ENCODE measurements at regions not wholly inside any gene's neighbourhood (a gene's known extent, or its start where the extent isn't known, plus 50 kb on each side); places are given as distances from the start of the nearest gene placed in this dataset.
"Not testable (repeated sequence)": the region's sequence is repeated elsewhere in the genome, so short reads cannot be mapped to it uniquely, and the experiment has no call there.

DNA sequence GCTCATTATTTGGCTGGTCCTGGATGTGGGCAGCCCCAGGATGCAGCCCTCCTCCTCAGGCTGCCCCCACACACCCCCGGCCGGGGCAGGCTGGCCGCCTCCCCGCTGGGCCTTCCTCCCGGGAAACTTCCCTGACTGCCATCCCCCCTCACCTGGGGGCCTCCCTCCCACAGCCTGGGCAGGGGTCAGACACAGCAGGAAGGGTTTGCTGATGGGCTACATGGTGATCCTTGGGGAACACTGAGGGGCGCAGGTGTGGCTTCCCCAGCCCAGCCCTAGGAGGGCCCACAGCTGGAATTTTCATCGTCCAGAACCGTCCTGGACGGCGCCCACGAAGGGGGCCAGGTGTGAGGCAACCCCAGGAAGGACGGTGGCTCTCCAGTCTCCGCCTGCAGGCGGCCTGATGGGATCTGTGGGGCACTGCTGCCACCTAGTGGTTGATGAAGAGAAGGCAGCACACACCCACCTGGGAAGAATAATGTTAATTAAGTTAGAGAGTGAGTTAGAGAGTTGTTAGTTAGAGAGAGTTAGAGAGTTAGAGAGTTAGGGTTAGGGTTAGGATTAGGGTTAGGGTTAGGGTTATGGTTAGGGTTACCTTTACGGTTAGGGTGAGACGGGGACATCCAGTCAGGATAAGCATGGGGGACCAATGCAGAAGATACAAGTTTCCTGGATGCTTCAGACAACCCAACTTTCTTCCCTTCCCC, 75.9 kb upstream of the PRR5 start:
- Histone ChIP-seq H3K4me1 (ENCODE audit: control insufficient read depth, insufficient read depth, low read length) (no peaks in the 10 kb centered on the region), H3K9ac (ENCODE audit: low read length) (no peak overlapping the region), H3K4me3 (ENCODE audit: low read length) (no peak overlapping the region), H3K27me3 (ENCODE audit: control insufficient read depth, insufficient read depth, low read length) (no peaks in the 10 kb centered on the region), H3K36me3 (ENCODE audit: control insufficient read depth, insufficient read depth, low read length) (no peaks in the 10 kb centered on the region), H3K9me3 (ENCODE audit: control insufficient read depth, low read length) (no peaks in the 10 kb centered on the region)

DNA sequence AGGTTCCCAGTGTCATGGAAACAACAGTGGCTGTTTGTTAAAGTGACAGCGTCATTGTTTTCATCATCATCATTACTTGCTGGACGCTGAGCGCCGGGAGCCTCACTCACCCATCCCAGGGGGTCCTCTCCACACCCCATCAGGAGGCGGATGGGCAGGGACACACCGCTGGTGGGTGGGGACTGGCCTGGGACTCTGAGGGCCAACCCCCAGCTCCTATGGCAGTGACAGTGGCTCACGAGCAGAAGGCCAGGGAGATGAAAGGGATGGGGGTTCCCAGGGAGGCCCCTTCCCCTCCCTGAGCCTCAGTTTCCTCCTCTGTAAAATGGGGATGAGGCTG, 76.6 kb upstream of the PRR5 start:
- no peaks in the 10 kb centered on the region for H3K36me3 ChIP-seq (ENCODE audit: control insufficient read depth, insufficient read depth, low read length)
- H3K9ac ChIP-seq (ENCODE audit: low read length): no peak overlapping the region
- peaks cover 5% of the 10 kb centered on the region for H3K27me3 ChIP-seq (ENCODE audit: control insufficient read depth, insufficient read depth, low read length)
- no peaks in the 10 kb centered on the region for H3K9me3 ChIP-seq (ENCODE audit: control insufficient read depth, low read length)
- no peak overlapping the region for H3K4me3 ChIP-seq (ENCODE audit: low read length)
- peaks cover 4% of the 10 kb centered on the region for H3K4me1 ChIP-seq (ENCODE audit: control insufficient read depth, insufficient read depth, low read length)

DNA sequence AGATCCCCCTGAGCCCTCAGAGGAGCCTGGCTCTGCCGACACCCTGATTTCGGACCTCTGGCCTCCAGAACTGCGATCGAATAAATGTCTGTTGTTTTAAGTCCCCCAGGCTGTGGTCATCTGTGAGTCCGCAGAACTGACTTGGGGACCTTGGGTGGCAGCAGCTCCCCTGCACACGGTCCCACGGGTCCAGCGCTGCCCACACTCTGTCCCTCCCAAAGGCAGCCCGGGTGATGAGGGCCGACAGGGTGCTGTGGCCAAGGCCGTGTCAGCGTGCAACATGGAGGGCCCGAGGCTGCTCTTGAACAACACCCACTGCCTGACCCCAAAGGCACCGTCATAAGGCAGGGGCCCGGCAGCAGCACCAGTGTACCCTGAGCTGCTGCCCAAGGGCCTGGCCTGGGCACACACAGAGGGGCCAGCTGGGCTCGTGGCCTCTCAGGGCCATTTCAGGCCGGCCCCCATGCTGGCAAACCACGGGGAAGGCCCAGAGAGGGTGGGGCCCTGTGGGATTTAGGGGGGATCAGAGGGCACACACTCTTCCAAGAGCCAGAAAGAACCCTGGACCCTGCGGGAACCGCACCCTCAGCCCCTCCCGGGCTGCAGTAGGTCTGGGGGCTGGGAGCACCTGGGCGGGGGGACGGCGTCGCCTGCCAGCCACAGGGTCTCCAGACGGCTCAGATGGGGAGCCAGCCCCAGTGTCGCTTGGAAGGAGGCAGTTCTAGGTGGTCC, 77.1 kb upstream of the PRR5 start:
- peaks cover 10% of the 10 kb centered on the region for H3K27me3 ChIP-seq (ENCODE audit: control insufficient read depth, insufficient read depth, low read length)

DNA sequence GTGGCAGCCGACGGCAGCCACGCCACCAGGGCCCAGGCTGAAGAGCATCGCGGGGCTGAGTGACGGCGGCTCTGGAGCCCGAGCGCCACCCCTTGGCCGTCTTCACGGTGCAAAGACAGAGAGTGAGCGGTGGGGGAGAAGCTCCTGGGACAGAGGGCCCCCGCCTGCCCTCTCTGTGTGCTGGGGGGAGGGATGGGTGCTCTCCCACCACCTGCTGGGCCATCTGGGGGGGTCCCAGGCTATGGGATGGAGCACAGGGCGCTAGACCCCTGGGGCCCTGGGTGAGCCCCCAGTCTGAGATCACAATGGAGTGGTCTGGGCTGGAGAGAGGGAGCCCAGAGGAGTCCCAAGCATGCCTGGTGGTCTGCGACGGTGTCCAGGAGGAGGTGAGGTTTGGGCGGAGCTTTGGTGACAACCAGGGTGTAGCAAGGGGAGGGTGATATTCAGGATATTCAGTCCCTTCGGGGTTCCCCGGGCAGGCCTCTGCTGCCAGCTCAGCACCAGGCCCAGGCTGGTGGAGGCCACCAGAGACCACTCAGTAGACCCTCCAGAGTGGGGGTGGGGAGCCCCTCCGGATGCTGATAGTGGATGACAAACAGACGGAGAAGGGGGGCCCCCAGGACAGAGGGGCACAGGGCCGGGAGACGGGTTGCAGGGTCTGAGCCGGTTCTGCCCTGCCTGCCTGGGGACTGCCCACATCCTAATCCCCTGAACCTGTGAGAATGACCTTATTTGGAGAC, 78.1 kb upstream of the PRR5 start:
- Histone ChIP-seq H3K4me3 (ENCODE audit: low read length) (no peak overlapping the region), H3K9me3 (ENCODE audit: control insufficient read depth, low read length) (no peaks in the 10 kb centered on the region), H3K27me3 (ENCODE audit: control insufficient read depth, insufficient read depth, low read length) (peaks cover 12% of the 10 kb centered on the region), H3K9ac (ENCODE audit: low read length) (no peak overlapping the region), H3K4me1 (ENCODE audit: control insufficient read depth, insufficient read depth, low read length) (peaks cover 9% of the 10 kb centered on the region), H3K36me3 (ENCODE audit: control insufficient read depth, insufficient read depth, low read length) (no peaks in the 10 kb centered on the region)

More for the DNA sequence above, 77.1 kb upstream of the PRR5 start:
- no peaks in the 10 kb centered on the region for H3K9me3 ChIP-seq (ENCODE audit: control insufficient read depth, low read length)
- no peak overlapping the region for H3K9ac ChIP-seq (ENCODE audit: low read length)
- H3K36me3 ChIP-seq (ENCODE audit: control insufficient read depth, insufficient read depth, low read length): no peaks in the 10 kb centered on the region
- no peak overlapping the region for H3K4me3 ChIP-seq (ENCODE audit: low read length)
- peaks cover 9% of the 10 kb centered on the region for H3K4me1 ChIP-seq (ENCODE audit: control insufficient read depth, insufficient read depth, low read length)

DNA sequence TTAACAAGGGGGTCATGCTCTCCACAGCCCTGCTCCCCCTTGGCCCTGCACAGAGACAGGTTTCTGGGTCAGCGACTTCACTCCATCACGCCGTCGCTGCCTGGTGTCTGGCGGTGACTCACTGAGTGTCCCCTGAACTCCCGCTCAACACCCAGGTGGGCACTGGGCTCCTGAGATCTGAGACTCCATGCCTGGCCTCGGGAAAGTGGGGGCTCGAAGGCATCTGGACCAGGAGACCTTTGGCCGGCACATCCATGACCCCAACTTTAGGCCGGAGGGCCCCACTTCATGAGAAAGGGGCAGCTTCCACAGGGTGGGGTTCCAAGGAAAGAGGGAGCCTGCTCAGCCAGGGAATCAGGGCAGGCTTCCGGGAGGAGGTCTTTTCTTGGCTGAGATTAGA, 79.3 kb upstream of the PRR5 start:
- Histone ChIP-seq H3K9ac (ENCODE audit: low read length) (no peak overlapping the region), H3K9me3 (ENCODE audit: control insufficient read depth, low read length) (no peaks in the 10 kb centered on the region), H3K4me1 (ENCODE audit: control insufficient read depth, insufficient read depth, low read length) (peaks cover 9% of the 10 kb centered on the region), H3K36me3 (ENCODE audit: control insufficient read depth, insufficient read depth, low read length) (no peaks in the 10 kb centered on the region), H3K27me3 (ENCODE audit: control insufficient read depth, insufficient read depth, low read length) (peaks cover 18% of the 10 kb centered on the region), H3K4me3 (ENCODE audit: low read length) (no peak overlapping the region)

DNA sequence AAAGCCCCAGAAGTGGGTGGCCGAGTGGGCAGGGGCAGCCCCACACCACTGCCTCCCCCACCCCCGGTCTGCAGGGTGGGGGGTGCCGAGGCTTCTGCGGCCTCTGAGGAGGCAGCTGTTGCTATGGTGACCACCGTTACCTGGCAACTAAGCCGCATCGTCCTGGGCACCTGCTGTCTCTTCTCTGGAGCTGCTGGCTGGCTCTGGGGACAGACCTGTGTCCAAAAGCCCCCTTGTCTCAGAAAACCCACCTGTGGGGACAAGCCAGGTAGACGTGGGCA, 79.9 kb upstream of the PRR5 start:
- H3K4me3 ChIP-seq (ENCODE audit: low read length): no peak overlapping the region
- H3K9ac ChIP-seq (ENCODE audit: low read length): no peak overlapping the region
- peaks cover 18% of the 10 kb centered on the region for H3K27me3 ChIP-seq (ENCODE audit: control insufficient read depth, insufficient read depth, low read length)

DNA sequence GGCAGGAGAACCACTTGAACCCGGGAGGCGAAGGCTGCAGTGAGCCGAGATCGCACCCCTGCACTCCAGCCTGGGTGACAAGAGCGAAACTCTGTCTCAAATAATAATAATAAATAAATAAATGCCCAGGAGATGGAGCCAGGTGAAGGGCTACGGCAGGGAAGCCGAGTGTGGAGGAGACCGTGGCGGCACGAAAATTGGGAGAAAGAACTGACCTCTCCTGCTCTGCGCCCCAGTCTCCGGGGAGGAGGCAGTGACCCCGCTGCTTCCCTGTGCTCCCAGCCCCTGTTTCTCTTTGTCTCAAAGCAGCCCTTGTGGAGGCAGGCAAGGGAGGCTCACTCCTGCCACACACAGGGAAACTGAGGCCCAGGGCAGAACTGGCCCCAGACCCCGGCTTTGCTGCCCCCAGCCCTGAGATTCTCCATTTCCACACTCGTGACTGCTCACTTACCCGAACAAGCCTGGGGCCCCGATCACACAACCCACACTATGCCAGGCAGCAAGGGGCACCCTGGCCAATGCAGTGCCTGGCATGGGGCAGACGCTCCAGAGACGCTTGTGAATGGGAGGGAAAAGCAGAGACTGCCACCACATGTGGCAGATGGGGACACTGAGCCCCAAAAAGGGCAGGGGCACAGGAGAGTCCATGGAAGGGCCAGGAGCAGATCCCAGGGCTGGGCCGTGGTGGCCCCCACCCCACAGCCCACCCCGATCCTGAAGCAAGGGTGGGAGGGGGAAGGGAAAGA, 80.4 kb upstream of the PRR5 start:
- H3K36me3 ChIP-seq (ENCODE audit: control insufficient read depth, insufficient read depth, low read length): no peaks in the 10 kb centered on the region
- H3K9ac ChIP-seq (ENCODE audit: low read length): no peak overlapping the region
- no peak overlapping the region for H3K4me3 ChIP-seq (ENCODE audit: low read length)
- peaks cover 18% of the 10 kb centered on the region for H3K27me3 ChIP-seq (ENCODE audit: control insufficient read depth, insufficient read depth, low read length)
- H3K9me3 ChIP-seq (ENCODE audit: control insufficient read depth, low read length): no peaks in the 10 kb centered on the region
- peaks cover 9% of the 10 kb centered on the region for H3K4me1 ChIP-seq (ENCODE audit: control insufficient read depth, insufficient read depth, low read length)

More for the DNA sequence above, 79.9 kb upstream of the PRR5 start:
- Histone ChIP-seq H3K4me1 (ENCODE audit: control insufficient read depth, insufficient read depth, low read length) (peaks cover 9% of the 10 kb centered on the region), H3K9me3 (ENCODE audit: control insufficient read depth, low read length) (no peaks in the 10 kb centered on the region), H3K36me3 (ENCODE audit: control insufficient read depth, insufficient read depth, low read length) (no peaks in the 10 kb centered on the region)

DNA sequence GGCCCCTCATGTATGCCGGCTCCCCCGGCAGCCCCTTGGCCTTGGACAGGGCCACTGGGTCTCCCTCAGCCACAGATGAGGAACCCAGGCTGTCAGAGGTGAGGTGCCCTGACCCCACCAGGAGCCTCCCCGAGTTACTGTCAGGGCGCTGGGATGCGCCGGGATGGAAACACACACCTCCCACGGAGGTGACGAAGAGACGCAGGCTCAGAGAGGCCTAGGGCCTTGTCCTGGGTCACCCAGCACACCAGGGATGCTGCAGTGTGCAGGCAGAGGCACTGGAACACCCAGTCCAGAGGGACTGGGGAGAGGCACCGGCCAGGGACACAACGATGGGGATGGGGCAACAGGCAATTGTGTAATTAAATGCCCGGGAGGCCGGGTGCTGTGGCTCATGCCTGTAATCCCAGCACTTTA, 81.2 kb upstream of the PRR5 start:
- H3K27me3 ChIP-seq (ENCODE audit: control insufficient read depth, insufficient read depth, low read length): peaks cover 18% of the 10 kb centered on the region
- peaks cover 9% of the 10 kb centered on the region for H3K4me1 ChIP-seq (ENCODE audit: control insufficient read depth, insufficient read depth, low read length)
- no peaks in the 10 kb centered on the region for H3K9me3 ChIP-seq (ENCODE audit: control insufficient read depth, low read length)
- H3K36me3 ChIP-seq (ENCODE audit: control insufficient read depth, insufficient read depth, low read length): no peaks in the 10 kb centered on the region
- H3K9ac ChIP-seq (ENCODE audit: low read length): no peak overlapping the region
- H3K4me3 ChIP-seq (ENCODE audit: low read length): no peak overlapping the region

DNA sequence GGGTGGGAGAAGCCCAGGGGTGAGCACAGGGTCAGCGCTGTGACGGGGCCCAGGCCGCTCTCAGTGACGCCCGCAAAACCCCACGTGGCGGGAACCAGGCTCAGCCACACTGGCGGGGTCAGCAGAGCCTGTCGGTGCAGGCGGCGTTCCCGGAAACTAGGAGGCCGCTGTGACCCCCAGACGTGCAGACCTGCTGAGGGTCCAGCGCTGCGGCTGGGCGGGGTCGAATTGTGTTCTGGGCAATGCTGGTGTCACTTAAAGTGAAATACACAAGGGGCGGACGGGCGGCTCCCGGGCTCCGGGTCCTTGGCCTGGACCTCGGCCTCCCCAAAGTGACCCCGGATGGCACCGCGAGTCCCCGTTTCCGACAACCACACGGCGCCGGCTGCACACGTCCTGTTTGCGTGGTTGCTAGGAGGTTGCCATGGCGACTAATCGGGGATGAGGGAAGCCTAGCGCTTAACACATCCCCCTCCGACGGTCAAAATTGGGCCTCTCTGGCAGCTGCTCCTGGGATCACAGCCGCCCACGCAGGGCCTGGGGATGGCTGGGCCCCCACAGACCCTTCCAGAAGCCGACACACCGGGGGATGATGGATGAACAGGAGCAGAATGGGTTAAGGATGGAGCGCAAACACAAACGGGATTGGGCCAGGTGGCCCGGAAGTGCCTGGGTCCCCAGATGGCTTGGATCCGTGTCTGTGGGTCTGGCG, 81.7 kb upstream of the PRR5 start:
- Histone ChIP-seq H3K4me1 (ENCODE audit: control insufficient read depth, insufficient read depth, low read length) (peaks cover 9% of the 10 kb centered on the region), H3K36me3 (ENCODE audit: control insufficient read depth, insufficient read depth, low read length) (no peaks in the 10 kb centered on the region), H3K27me3 (ENCODE audit: control insufficient read depth, insufficient read depth, low read length) (peaks cover 18% of the 10 kb centered on the region), H3K9ac (ENCODE audit: low read length) (no peak overlapping the region), H3K9me3 (ENCODE audit: control insufficient read depth, low read length) (no peaks in the 10 kb centered on the region), H3K4me3 (ENCODE audit: low read length) (no peak overlapping the region)

DNA sequence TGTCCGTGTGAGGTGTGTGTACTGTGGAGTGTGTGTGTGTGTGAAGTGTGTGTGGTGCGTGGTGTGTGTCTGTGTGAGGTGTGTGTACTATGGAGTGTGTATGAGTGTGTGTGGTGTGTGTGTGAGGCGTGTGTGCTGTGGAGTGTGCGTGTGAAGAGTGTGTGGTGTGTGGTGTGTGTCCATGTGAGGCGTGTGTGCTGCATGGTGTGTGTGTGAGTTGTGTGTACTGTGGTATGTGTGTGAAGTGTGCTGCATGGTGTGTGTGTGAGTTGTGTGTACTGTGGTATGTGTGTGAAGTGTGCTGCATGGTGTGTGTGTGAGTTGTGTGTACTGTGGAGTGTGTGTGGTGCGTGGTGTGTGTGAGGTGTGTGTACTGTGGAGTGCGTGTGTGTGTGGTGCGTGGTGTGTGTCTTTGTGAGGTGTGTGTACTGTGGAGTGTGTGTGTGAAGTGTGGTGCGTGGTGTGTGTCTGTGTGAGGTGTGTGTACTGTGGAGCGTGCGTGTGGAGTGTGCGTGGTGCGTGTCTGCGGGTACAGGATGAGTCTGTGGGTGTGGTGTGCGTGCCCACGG, 82.4 kb upstream of the PRR5 start:
- not testable (repeated sequence) for H3K4me3 ChIP-seq (ENCODE audit: low read length)
- peaks cover 18% of the 10 kb centered on the region for H3K27me3 ChIP-seq (ENCODE audit: control insufficient read depth, insufficient read depth, low read length)

DNA sequence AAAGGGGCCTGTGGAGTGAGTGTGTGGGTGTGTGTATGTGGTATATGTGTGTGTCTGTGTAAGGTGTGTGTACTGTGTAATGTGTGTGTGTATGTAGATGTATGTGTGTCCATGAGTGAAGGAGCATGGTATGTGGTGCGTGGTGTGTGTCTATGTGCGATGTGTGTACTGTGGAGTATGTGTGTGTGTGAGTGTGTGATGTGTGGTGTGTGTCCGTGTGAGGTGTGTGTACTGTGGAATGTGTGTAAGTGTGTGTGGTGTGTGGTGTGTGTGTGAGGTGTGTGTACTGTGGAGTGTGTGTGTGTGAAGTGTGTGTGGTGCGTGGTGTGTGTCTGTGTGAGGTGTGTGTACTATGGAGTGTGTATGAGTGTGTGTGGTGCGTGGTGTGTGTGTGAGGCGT, 83.1 kb upstream of the PRR5 start:
- not testable (repeated sequence) for H3K36me3 ChIP-seq (ENCODE audit: control insufficient read depth, insufficient read depth, low read length); H3K4me1 ChIP-seq (ENCODE audit: control insufficient read depth, insufficient read depth, low read length); H3K9ac ChIP-seq (ENCODE audit: low read length); H3K9me3 ChIP-seq (ENCODE audit: control insufficient read depth, low read length); H3K4me3 ChIP-seq (ENCODE audit: low read length)
- H3K27me3 ChIP-seq (ENCODE audit: control insufficient read depth, insufficient read depth, low read length): peaks cover 18% of the 10 kb centered on the region

More for the DNA sequence above, 82.4 kb upstream of the PRR5 start:
- not testable (repeated sequence) for H3K36me3 ChIP-seq (ENCODE audit: control insufficient read depth, insufficient read depth, low read length); H3K9ac ChIP-seq (ENCODE audit: low read length); H3K4me1 ChIP-seq (ENCODE audit: control insufficient read depth, insufficient read depth, low read length); H3K9me3 ChIP-seq (ENCODE audit: control insufficient read depth, low read length)

Measured in mucosa of stomach (tissue), 1 donor.